ENCODE measurements at regions not wholly inside any gene's neighbourhood (a gene's known extent, or its start where the extent isn't known, plus 50 kb on each side); places are given as distances from the start of the nearest gene placed in this dataset.

DNA sequence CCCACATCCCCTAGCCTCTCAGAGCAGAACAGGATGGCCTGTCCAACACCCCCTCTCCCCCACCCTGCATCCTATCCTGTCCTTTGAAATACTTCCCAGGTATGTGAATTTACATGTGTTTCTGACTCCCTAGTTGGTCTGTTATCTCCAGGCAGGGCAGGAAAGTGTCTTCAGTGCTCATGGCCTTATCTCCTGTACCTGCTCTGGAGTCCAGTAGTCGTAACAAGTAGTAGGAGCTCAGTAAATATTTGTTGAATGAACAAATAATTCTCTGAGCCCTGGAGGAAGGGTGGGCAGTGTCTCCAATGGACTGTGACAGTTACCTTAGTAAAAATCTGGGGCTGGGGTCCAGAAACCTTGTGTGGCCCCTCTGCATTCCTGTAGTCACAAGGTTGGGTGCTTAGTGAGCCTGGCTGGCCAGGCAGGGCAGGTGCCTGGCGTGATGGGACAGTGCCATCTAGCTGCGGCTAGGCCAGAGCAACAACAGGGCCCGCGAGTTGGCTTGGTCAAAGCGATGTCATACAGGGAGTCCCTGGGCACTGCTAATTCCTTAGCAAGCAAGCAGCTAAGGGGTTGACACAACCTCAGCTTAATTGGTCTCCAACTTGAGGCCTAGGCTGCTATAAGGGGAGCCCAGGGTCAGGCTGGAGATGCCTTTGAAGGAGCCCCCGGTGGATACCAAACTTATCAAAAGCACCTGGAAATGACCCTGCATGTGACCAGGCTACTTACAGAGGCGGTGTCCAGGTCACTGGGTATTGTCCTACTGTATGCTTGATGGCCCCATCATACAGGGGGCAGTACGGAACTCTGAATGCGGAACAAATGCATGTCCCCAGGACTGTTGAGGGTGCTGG lies 89.0 kb upstream of the PPM1J start:
- Histone ChIP-seq H3K4me1 (ENCODE audit: control insufficient read depth in 3 of 3, insufficient read depth in 3 of 3, low read length in 3 of 3) (peaks cover 11 to 14% (median 13%) of the 10 kb centered on the region in 3 donors), H3K9ac (ENCODE audit: low read depth in 1 of 3, low read length in 3 of 3) (no peak overlapping the region), H3K4me3 (ENCODE audit: low read length in 3 of 3) (no peak overlapping the region), H3K9me3 (ENCODE audit: control insufficient read depth in 3 of 3, low read length in 3 of 3) (no peaks in the 10 kb centered on the region), H3K27me3 (ENCODE audit: control insufficient read depth in 3 of 3, insufficient read depth in 3 of 3, low read length in 3 of 3) (no peaks in the 10 kb centered on the region), H3K27ac (ENCODE audit: low read depth, low read length) (no peak overlapping the region), H3K36me3 (ENCODE audit: control insufficient read depth in 3 of 3, insufficient read depth in 3 of 3, low read length in 3 of 3) (no peaks in the 10 kb centered on the region)

- Histone ChIP-seq H3K9me3 (ENCODE audit: control insufficient read depth in 3 of 3, low read length in 3 of 3) (no peaks in the 10 kb centered on the region), H3K4me1 (ENCODE audit: control insufficient read depth in 3 of 3, insufficient read depth in 3 of 3, low read length in 3 of 3) (no peaks in the 10 kb centered on the region), H3K9ac (ENCODE audit: low read depth in 1 of 3, low read length in 3 of 3) (no peak overlapping the region), H3K36me3 (ENCODE audit: control insufficient read depth in 3 of 3, insufficient read depth in 3 of 3, low read length in 3 of 3) (no peaks in the 10 kb centered on the region), H3K27ac (ENCODE audit: low read depth, low read length) (no peak overlapping the region), H3K4me3 (ENCODE audit: low read length in 3 of 3) (no peak overlapping the region), H3K27me3 (ENCODE audit: control insufficient read depth in 3 of 3, insufficient read depth in 3 of 3, low read length in 3 of 3) (no peaks in the 10 kb centered on the region)
These were observed 85.2 kb upstream of the PPM1J start for GRCh38 chr1:112800289-112800688.

DNA sequence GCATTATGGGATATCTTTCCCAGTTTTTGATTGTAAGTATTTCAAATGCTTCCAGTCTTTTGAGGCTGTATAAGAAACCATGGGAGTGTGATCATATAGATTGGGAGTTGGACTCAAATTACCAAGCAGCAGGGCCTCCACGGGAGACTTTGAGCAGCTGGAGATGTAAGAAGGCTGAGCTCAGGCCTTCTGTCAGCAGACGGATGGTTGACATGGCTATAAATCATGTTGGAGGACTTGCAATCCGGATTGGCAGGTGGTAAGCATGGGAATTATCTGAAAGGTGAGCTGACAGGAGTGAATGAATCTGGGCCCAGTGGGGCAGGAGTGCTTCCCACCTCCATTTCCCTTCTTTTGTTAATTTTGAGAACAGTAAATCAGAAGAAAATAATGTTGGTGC lies 83.2 kb upstream of the PPM1J start:
- Histone ChIP-seq H3K9me3 (ENCODE audit: control insufficient read depth in 3 of 3, low read length in 3 of 3) (no peaks in the 10 kb centered on the region), H3K27ac (ENCODE audit: low read depth, low read length) (no peak overlapping the region), H3K27me3 (ENCODE audit: control insufficient read depth in 3 of 3, insufficient read depth in 3 of 3, low read length in 3 of 3) (no peaks in the 10 kb centered on the region), H3K4me1 (ENCODE audit: control insufficient read depth in 3 of 3, insufficient read depth in 3 of 3, low read length in 3 of 3) (no peaks in the 10 kb centered on the region), H3K36me3 (ENCODE audit: control insufficient read depth in 3 of 3, insufficient read depth in 3 of 3, low read length in 3 of 3) (no peaks in the 10 kb centered on the region), H3K9ac (ENCODE audit: low read depth in 1 of 3, low read length in 3 of 3) (no peak overlapping the region), H3K4me3 (ENCODE audit: low read length in 3 of 3) (no peak overlapping the region)

GRCh38 chr1:112797224-112797623 lies 82.1 kb upstream of the PPM1J start:
- no peak overlapping the region for H3K4me3 ChIP-seq (ENCODE audit: low read length in 3 of 3)
- H3K9ac ChIP-seq (ENCODE audit: low read depth in 1 of 3, low read length in 3 of 3), result no peak overlapping the region
- no peak overlapping the region for H3K27ac ChIP-seq (ENCODE audit: low read depth, low read length)
- H3K9me3 ChIP-seq (ENCODE audit: control insufficient read depth in 3 of 3, low read length in 3 of 3), result no peaks in the 10 kb centered on the region
- no peaks in the 10 kb centered on the region for H3K4me1 ChIP-seq (ENCODE audit: control insufficient read depth in 3 of 3, insufficient read depth in 3 of 3, low read length in 3 of 3)
- H3K36me3 ChIP-seq (ENCODE audit: control insufficient read depth in 3 of 3, insufficient read depth in 3 of 3, low read length in 3 of 3), result no peaks in the 10 kb centered on the region
- no peaks in the 10 kb centered on the region for H3K27me3 ChIP-seq (ENCODE audit: control insufficient read depth in 3 of 3, insufficient read depth in 3 of 3, low read length in 3 of 3)

DNA sequence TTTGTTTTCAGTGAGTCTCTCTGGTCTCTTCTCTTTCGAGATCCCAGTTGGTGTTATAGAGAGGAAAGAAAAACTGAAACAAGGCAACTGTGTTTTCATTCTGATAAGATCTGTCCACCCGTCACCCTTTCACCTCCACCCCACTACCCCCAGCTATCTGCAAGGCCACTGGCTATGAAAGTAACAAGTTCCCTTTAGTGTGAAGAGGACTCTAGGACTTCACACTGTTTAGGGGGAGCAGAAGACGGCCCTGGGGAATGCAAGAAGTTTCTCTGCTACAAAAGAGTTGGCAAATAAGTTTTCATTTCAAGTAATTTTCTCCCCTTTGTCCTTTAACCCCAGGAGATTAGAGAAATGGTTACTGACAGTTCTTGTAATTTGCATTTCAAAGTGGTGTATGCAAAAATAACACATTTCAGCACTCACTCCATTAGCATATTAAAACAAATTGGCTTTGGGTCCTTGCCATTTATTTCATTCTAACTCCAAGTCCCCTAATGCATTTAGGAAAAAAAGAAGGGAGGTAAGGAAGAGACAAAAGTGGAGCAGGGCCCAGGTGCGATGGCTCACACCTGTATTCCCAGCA lies 79.6 kb upstream of the PPM1J start:
- no peaks in the 10 kb centered on the region for H3K27me3 ChIP-seq (ENCODE audit: control insufficient read depth in 3 of 3, insufficient read depth in 3 of 3, low read length in 3 of 3)
- no peak overlapping the region for H3K4me3 ChIP-seq (ENCODE audit: low read length in 3 of 3)
- H3K4me1 ChIP-seq (ENCODE audit: control insufficient read depth in 3 of 3, insufficient read depth in 3 of 3, low read length in 3 of 3), result no peaks in the 10 kb centered on the region
- no peaks in the 10 kb centered on the region for H3K9me3 ChIP-seq (ENCODE audit: control insufficient read depth in 3 of 3, low read length in 3 of 3)
- no peak overlapping the region for H3K27ac ChIP-seq (ENCODE audit: low read depth, low read length)
- H3K9ac ChIP-seq (ENCODE audit: low read depth in 1 of 3, low read length in 3 of 3), result no peak overlapping the region
- no peaks in the 10 kb centered on the region for H3K36me3 ChIP-seq (ENCODE audit: control insufficient read depth in 3 of 3, insufficient read depth in 3 of 3, low read length in 3 of 3)

DNA sequence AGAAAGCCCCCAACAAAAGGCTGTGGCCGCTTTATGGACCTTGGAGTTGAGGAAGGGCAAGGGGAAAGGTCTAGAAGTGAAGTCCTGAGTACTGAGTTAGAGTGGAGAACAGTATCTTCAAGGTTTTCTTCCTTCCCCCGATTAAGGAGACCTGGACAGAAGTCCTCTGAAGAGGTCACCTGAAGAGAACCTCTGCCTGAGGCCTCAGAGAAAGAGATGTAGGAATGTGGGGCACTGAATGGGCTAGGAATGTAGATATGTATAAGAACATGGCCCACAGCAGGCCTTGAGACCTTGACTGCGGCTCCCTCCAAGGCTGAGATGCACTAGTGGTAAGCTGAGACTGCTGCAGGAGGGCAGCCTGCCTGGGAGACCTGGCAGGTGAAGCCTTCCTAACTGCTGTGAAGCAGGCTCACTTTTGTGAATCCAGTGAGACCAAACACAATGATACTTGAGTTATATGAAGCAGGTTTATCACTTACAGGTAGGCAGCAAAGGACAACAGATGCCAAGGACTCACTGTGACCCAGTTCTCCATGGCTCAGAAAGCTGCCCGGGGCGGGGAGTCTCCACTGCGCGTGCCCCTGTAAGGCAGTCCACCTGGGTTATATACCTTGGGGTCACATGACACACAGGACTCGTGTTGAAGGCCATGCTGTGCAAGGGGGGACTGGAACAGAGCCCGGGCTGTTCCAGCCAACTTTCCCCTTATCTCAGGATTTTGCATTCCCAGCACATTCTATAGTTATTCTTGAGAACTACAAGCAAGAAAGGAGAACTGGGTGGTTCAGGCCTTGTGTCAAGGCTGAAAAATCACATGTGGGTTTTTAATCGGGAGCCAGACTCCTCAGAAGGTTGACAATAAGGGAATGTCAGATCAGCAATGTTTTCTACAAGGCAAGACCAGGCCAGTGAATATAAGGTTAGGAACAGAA lies 78.8 kb upstream of the PPM1J start:
- no peaks in the 10 kb centered on the region for H3K4me1 ChIP-seq (ENCODE audit: control insufficient read depth in 3 of 3, insufficient read depth in 3 of 3, low read length in 3 of 3)

DNA sequence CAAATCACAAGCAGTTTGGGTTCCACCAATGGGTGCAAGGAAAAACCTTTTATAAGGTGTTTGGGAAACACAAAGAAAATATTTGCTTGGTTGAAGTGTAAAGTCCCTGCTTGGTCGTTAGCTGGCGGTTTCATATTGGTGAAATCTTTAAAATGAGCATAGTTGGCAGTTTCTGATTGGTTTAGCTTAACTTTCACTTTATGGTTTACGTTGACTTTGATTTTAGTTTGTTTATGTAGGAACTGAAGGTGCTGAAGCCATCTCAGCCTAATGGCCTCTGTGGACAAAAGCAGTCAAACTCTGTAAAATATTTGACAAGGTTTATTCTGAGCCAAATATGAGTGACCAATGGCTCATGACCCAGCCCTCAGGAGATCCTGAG lies 76.6 kb upstream of the PPM1J start:
- no peak overlapping the region for H3K27ac ChIP-seq (ENCODE audit: low read depth, low read length)
- H3K4me1 ChIP-seq (ENCODE audit: control insufficient read depth in 3 of 3, insufficient read depth in 3 of 3, low read length in 3 of 3), result no peaks in the 10 kb centered on the region
- H3K9me3 ChIP-seq (ENCODE audit: control insufficient read depth in 3 of 3, low read length in 3 of 3), result no peaks in the 10 kb centered on the region
- H3K36me3 ChIP-seq (ENCODE audit: control insufficient read depth in 3 of 3, insufficient read depth in 3 of 3, low read length in 3 of 3), result no peaks in the 10 kb centered on the region
- no peak overlapping the region for H3K9ac ChIP-seq (ENCODE audit: low read depth in 1 of 3, low read length in 3 of 3)
- no peak overlapping the region for H3K4me3 ChIP-seq (ENCODE audit: low read length in 3 of 3)
- H3K27me3 ChIP-seq (ENCODE audit: control insufficient read depth in 3 of 3, insufficient read depth in 3 of 3, low read length in 3 of 3), result no peaks in the 10 kb centered on the region

More for the DNA sequence above, 78.8 kb upstream of the PPM1J start:
- Histone ChIP-seq H3K9ac (ENCODE audit: low read depth in 1 of 3, low read length in 3 of 3) (no peak overlapping the region), H3K4me3 (ENCODE audit: low read length in 3 of 3) (no peak overlapping the region), H3K36me3 (ENCODE audit: control insufficient read depth in 3 of 3, insufficient read depth in 3 of 3, low read length in 3 of 3) (no peaks in the 10 kb centered on the region), H3K27ac (ENCODE audit: low read depth, low read length) (no peak overlapping the region), H3K9me3 (ENCODE audit: control insufficient read depth in 3 of 3, low read length in 3 of 3) (no peaks in the 10 kb centered on the region), H3K27me3 (ENCODE audit: control insufficient read depth in 3 of 3, insufficient read depth in 3 of 3, low read length in 3 of 3) (no peaks in the 10 kb centered on the region)

GRCh38 chr1:112790920-112791722 lies 76.0 kb upstream of the PPM1J start:
- H3K4me3 ChIP-seq (ENCODE audit: low read length in 3 of 3), result no peak overlapping the region
- no peaks in the 10 kb centered on the region for H3K36me3 ChIP-seq (ENCODE audit: control insufficient read depth in 3 of 3, insufficient read depth in 3 of 3, low read length in 3 of 3)
- H3K9ac ChIP-seq (ENCODE audit: low read depth in 1 of 3, low read length in 3 of 3), result no peak overlapping the region
- no peaks in the 10 kb centered on the region for H3K9me3 ChIP-seq (ENCODE audit: control insufficient read depth in 3 of 3, low read length in 3 of 3)
- H3K4me1 ChIP-seq (ENCODE audit: control insufficient read depth in 3 of 3, insufficient read depth in 3 of 3, low read length in 3 of 3), result no peaks in the 10 kb centered on the region
- no peaks in the 10 kb centered on the region for H3K27me3 ChIP-seq (ENCODE audit: control insufficient read depth in 3 of 3, insufficient read depth in 3 of 3, low read length in 3 of 3)
- no peak overlapping the region for H3K27ac ChIP-seq (ENCODE audit: low read depth, low read length)

DNA sequence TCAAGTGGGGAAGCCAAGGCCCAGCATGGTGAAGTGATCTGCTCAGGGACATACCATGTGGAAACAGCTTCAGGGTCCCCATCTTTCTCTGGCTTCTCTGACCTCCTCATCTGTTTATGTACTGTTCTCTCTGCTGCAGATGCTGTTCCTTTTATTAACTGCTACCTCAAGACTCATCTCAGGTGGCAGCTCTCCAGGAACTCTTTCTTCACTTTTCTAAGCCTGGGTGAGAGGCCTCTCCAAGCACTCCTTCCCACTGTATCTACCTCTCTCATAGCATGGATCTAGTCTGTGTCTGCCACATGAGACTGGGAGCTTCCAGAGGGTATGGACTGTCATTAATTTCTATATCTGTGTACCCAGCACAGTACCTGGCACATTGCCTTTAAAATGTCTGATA lies 73.4 kb upstream of the PPM1J start:
- Histone ChIP-seq H3K36me3 (ENCODE audit: control insufficient read depth in 3 of 3, insufficient read depth in 3 of 3, low read length in 3 of 3) (no peaks in the 10 kb centered on the region), H3K27ac (ENCODE audit: low read depth, low read length) (no peak overlapping the region)

More for the DNA sequence above, 73.4 kb upstream of the PPM1J start:
- H3K4me1 ChIP-seq (ENCODE audit: control insufficient read depth in 3 of 3, insufficient read depth in 3 of 3, low read length in 3 of 3), result no peaks in the 10 kb centered on the region
- H3K9me3 ChIP-seq (ENCODE audit: control insufficient read depth in 3 of 3, low read length in 3 of 3), result no peaks in the 10 kb centered on the region
- no peak overlapping the region for H3K4me3 ChIP-seq (ENCODE audit: low read length in 3 of 3)
- no peak overlapping the region for H3K9ac ChIP-seq (ENCODE audit: low read depth in 1 of 3, low read length in 3 of 3)
- H3K27me3 ChIP-seq (ENCODE audit: control insufficient read depth in 3 of 3, insufficient read depth in 3 of 3, low read length in 3 of 3), result no peaks in the 10 kb centered on the region

Data from skeletal muscle tissue (tissue), 3 donors.